ENCODE measurements at regions not wholly inside any gene's neighbourhood (a gene's known extent, or its start where the extent isn't known, plus 50 kb on each side); places are given as distances from the start of the nearest gene placed in this dataset.

GRCh38 chr2:217749008-217749407 is 253.8 kb downstream of the TNS1 start:
- Histone ChIP-seq H3K36me3 (ENCODE audit: insufficient read depth in 1 of 2, low read depth in 1 of 2) (no peaks in the 10 kb centered on the region), H3K4me3 (no peak overlapping the region), H3K9me3 (no peaks in the 10 kb centered on the region), H3K4me1 (no peaks in the 10 kb centered on the region), H3K27ac (no peak overlapping the region), H3K27me3 (ENCODE audit: insufficient read depth in 3 of 3, low read length in 2 of 3) (no peaks in the 10 kb centered on the region)
- intact Hi-C loops (cut with DNase I), result no loop called here
- no peak for TF ChIP-seq CTCF (IDR thresholded peaks at IDR 0.05)
- ATAC-seq (no peak), DNase-seq (no peak)
- WGBS, 3 donors, result 51 to 54% (median 54%) methylated on average over 5 of the region's 5 CpGs

- Histone ChIP-seq H3K36me3 (ENCODE audit: insufficient read depth in 1 of 2, low read depth in 1 of 2) (no peaks in the 10 kb centered on the region), H3K9me3 (no peaks in the 10 kb centered on the region), H3K4me3 (no peak overlapping the region), H3K4me1 (no peaks in the 10 kb centered on the region), H3K27ac (no peak overlapping the region), H3K27me3 (ENCODE audit: insufficient read depth in 3 of 3, low read length in 2 of 3) (no peaks in the 10 kb centered on the region)
- DNase-seq, result no peak
- WGBS, 3 donors, result 74 to 78% (median 76%) methylated on average over 3 of the region's 3 CpGs
- intact Hi-C loops (cut with DNase I), result no loop called here
- ATAC-seq, result no peak
- no peak for TF ChIP-seq CTCF (IDR thresholded peaks at IDR 0.05)
Measured at GRCh38 chr2:217746808-217747207, 256.0 kb downstream of the TNS1 start.

GRCh38 chr2:217743966-217744761 is 258.6 kb downstream of the TNS1 start:
- peak in 2 of 4 donors; percentile 25 to 53 for ATAC-seq
- Histone ChIP-seq H3K9me3 (no peaks in the 10 kb centered on the region), H3K27ac (no peak overlapping the region), H3K27me3 (ENCODE audit: insufficient read depth in 3 of 3, low read length in 2 of 3) (no peaks in the 10 kb centered on the region), H3K4me1 (no peaks in the 10 kb centered on the region), H3K4me3 (no peak overlapping the region), H3K36me3 (ENCODE audit: insufficient read depth in 1 of 2, low read depth in 1 of 2) (peaks cover 0 to 3% of the 10 kb centered on the region in 2 donors)
- peak in 1 of 2 donors; percentile 77 for DNase-seq
- no peak for TF ChIP-seq CTCF (IDR thresholded peaks at IDR 0.05)
- WGBS, 3 donors, result 40 to 56% (median 49%) methylated on average over 6 of the region's 6 CpGs
- intact Hi-C loops (cut with DNase I), result no loop called here

- H3K9me3 ChIP-seq, result no peaks in the 10 kb centered on the region
- H3K27me3 ChIP-seq (ENCODE audit: insufficient read depth in 3 of 3, low read length in 2 of 3), result no peaks in the 10 kb centered on the region
- no peaks in the 10 kb centered on the region for H3K4me1 ChIP-seq
- no peak for TF ChIP-seq CTCF (IDR thresholded peaks at IDR 0.05)
- WGBS, 3 donors, result 82 to 95% (median 88%) methylated on average over 2 of the region's 2 CpGs
- DNase-seq, result no peak
- no peak overlapping the region for H3K27ac ChIP-seq
- intact Hi-C loops (cut with DNase I), result no loop called here
- ATAC-seq, result no peak
- H3K36me3 ChIP-seq (ENCODE audit: insufficient read depth in 1 of 2, low read depth in 1 of 2), result peaks cover 0 to 4% of the 10 kb centered on the region in 2 donors
- no peak overlapping the region for H3K4me3 ChIP-seq
Measured at GRCh38 chr2:217743407-217743806, 259.4 kb downstream of the TNS1 start.

GRCh38 chr2:217742841-217743240 is 260.0 kb downstream of the TNS1 start:
- Histone ChIP-seq H3K4me1 (no peaks in the 10 kb centered on the region), H3K36me3 (ENCODE audit: insufficient read depth in 1 of 2, low read depth in 1 of 2) (peaks cover 0 to 4% of the 10 kb centered on the region in 2 donors), H3K9me3 (no peaks in the 10 kb centered on the region), H3K27me3 (ENCODE audit: insufficient read depth in 3 of 3, low read length in 2 of 3) (no peaks in the 10 kb centered on the region), H3K4me3 (no peak overlapping the region), H3K27ac (no peak overlapping the region)
- TF ChIP-seq CTCF (IDR thresholded peaks at IDR 0.05), result no peak
- DNase-seq, result no peak
- intact Hi-C loops (cut with DNase I), result no loop called here
- ATAC-seq, result no peak
- WGBS, 3 donors, result 74 to 92% (median 84%) methylated on average over 5 of the region's 5 CpGs

Data from psoas muscle (tissue), 7 donors.